AG10803 (cell line): ENCODE measurements at regions not wholly inside any gene's neighbourhood (a gene's known extent, or its start where the extent isn't known, plus 50 kb on each side); places are given as distances from the start of the nearest gene placed in this dataset.

ENCODE experiments used
- DNase-seq: peaks from one replicate; pipeline ENCODE4 v3.0.0; 2010; ENCODE audit warnings: low read depth
- H3K4me3 ChIP-seq: 2 replicates; pipeline ENCODE4 v1.5.1; 2011; ENCODE audit warnings: mild to moderate bottlenecking, low read length, control low read depth
- TF ChIP-seq, protein P1 (sequence below): conservative IDR thresholded peaks from 2 replicates; pipeline ENCODE4 v1.5.1; 2011; ENCODE audit warnings: mild to moderate bottlenecking, low read length, control low read depth, inconsistent platforms

DNA sequence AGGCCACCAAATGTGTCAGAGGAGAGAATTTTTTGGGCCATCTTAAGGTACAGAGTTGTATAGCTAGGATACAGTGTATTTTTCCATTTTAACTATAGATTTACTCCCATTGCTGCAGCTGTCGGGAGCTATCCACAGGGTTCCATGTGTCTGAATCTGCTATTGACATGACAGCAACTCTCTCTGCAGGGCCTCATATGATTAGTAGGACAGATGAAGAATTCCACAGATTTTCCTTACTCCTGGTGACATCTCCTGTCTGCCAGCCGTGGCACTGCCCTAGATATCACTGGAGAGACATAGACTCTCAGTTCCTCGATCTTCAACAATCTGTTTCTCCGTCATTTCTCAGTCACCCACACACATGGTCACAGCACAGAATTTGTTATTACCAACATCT, 86.5 kb downstream of the SPCS3 start:
- TF ChIP-seq, protein P1, sequence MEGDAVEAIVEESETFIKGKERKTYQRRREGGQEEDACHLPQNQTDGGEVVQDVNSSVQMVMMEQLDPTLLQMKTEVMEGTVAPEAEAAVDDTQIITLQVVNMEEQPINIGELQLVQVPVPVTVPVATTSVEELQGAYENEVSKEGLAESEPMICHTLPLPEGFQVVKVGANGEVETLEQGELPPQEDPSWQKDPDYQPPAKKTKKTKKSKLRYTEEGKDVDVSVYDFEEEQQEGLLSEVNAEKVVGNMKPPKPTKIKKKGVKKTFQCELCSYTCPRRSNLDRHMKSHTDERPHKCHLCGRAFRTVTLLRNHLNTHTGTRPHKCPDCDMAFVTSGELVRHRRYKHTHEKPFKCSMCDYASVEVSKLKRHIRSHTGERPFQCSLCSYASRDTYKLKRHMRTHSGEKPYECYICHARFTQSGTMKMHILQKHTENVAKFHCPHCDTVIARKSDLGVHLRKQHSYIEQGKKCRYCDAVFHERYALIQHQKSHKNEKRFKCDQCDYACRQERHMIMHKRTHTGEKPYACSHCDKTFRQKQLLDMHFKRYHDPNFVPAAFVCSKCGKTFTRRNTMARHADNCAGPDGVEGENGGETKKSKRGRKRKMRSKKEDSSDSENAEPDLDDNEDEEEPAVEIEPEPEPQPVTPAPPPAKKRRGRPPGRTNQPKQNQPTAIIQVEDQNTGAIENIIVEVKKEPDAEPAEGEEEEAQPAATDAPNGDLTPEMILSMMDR, result no peak
- DNase-seq, result no peak
- no peak overlapping the region for H3K4me3 ChIP-seq

DNA sequence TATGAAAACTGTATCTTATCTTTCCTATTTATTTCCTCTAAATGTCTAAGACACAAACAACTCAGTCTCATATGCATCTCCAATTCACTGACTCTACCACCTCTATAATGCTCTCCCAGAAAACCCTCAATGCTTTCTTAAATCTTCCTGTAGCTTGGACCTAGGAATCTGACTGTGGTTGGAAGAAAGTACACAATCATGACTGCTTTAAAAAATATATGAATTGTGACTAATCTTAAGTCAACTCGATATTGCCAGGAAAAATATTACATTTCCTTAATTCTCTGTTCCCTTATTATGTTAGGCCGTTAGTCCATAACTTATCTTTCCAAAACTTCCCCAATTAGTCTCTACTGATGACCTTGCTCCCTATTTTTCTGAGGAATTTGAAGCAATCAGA, 87.0 kb downstream of the SPCS3 start:
- TF ChIP-seq, protein P1, result no peak
- H3K4me3 ChIP-seq, result no peak overlapping the region
- no peak for DNase-seq

DNA sequence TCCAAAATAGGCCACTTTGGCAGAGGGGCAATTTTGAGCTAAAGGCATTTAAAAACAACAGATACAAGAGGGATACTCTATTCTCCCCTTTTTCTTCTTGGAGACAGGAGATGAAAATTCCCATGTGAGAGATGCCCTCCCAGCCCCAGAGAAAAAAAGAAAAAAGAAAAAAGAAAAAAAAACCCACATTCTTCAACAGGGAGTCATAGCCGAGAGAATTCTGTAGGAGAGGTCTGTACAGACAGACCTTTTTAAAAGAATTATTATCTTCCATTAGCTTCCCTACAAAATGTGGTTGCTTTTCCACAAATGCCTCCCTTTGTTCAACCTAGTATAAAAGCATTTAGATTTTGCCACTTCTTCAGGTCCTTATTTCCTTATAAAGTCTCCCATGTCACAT, 89.9 kb downstream of the SPCS3 start:
- DNase-seq, result no peak
- TF ChIP-seq, protein P1, result no peak
- H3K4me3 ChIP-seq, result no peak overlapping the region

DNA sequence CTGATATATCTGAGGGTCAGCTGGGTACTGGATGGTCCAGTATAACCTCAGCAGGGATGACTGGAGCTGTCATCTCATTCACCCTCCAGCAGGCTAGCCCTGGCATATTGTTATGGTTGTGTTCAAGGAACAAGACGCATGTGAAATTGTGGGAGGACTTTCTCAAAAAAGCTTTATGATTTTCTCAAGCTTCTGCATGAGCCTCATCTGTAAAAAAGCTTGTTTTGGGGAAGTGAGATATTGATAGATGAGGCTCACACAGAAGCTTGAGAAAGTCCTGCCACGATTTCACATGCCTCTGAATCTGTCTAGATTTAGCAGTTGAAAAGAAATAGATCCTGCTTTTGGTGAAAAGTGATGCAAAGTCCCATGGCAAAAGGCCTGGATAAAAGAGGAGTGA, 93.4 kb downstream of the SPCS3 start:
- H3K4me3 ChIP-seq, result no peak overlapping the region
- TF ChIP-seq, protein P1, result no peak
- DNase-seq, result no peak

DNA sequence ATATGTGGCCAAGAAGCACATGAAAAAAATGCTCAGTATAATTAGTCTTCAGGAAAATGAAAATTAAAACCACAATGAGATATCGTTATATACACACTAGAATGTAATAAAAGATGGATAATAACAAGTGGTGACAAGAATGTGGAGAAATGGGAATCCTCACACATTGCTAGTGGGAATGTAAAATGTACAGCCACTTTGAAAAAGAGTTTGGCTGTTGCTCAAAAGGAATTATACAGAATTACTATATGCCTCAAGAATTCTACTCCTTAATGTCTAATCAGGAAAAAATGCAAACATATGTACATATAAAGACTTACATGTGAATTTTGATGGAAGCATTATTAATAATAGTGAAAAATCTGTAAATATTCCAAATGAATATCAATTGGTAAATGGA, 102.2 kb downstream of the SPCS3 start:
- DNase-seq, result no peak

DNA sequence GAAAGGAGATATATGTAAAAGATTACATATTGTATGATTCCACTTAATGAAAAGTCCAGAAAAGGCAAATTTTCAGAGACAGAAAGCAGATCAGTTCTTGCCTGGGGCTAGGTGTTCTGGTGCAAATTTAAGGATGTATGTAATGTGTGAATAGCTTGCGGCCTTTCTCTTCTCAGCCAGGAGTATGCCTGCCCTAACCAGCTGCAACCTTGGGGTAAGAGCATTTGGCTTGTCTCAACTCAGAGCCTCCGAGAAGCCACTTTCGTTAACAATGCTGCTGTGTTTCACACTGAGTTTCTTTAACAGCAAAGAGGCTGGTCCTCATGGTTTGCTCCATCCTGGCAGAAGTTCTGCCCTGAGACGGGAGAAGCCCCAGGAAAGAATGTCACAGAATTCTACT, 102.7 kb downstream of the SPCS3 start:
- no peak overlapping the region for H3K4me3 ChIP-seq
- TF ChIP-seq, protein P1, result no peak
- DNase-seq, result no peak

More for the DNA sequence above, 102.2 kb downstream of the SPCS3 start:
- no peak overlapping the region for H3K4me3 ChIP-seq
- TF ChIP-seq, protein P1, result no peak

DNA sequence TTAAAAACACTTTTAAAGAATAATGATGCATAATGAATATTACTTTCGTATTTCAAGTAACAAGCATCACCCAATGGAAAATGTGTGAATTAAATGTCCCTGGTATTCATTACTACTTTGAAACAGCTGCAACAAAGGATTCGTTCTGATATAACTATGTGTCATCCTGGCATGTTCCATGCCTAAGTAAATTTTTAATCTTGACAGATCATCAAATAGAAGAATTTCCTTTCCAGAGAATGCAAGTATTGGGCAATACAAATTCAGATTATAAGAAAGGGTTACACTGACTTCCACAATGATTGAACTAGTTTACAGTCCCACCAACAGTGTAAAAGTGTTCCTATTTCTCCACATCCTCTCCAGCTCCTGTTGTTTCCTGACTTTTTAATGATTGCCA, 105.3 kb downstream of the SPCS3 start:
- DNase-seq, result peak; percentile 61
- TF ChIP-seq, protein P1, result no peak
- H3K4me3 ChIP-seq, result no peak overlapping the region
